DMS114 treated with DMSO at 0.1 percent for 48 hours (cell line): ENCODE measurements at regions not wholly inside any gene's neighbourhood (a gene's known extent, or its start where the extent isn't known, plus 50 kb on each side); places are given as distances from the start of the nearest gene placed in this dataset.

Source experiments
- DNase-seq: peaks from one replicate; lab custom pipeline; 2025; ENCODE audit not compliant: unreplicated experiment; lab: John Stamatoyannopoulos, UW

GRCh38 chr2:61722800-61723199 lies 131.1 kb downstream of the FAM161A start:
- DNase-seq: no peak

GRCh38 chr2:61722318-61722717 lies 131.5 kb downstream of the FAM161A start:
- no peak for DNase-seq

GRCh38 chr2:61721382-61721781 lies 132.5 kb downstream of the FAM161A start:
- no peak for DNase-seq

- no peak for DNase-seq
Observed at GRCh38 chr2:61720911-61721310, 132.9 kb downstream of the FAM161A start.

- DNase-seq: no peak
Observed at GRCh38 chr2:61718965-61719364, 134.9 kb downstream of the FAM161A start.

DNA sequence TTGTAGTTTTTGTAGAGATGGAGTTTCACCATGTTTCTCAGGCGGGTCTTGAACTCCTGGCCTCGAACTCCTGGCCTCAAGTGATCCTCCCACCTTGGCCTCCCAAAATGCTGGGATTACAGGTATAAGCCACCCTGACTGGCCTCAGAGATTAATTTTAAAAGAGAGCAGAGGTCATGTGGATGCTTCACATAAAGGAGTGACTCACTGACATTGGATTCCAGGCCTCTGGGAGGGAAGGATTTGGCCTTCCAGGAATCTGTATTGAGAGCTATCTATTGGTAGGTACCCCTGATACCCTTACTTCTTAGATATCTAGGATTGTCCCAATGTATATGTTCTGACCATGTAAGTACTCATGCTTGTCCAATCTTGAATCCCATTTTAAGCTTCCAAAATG lies 138.4 kb downstream of the FAM161A start:
- DNase-seq: no peak

DNA sequence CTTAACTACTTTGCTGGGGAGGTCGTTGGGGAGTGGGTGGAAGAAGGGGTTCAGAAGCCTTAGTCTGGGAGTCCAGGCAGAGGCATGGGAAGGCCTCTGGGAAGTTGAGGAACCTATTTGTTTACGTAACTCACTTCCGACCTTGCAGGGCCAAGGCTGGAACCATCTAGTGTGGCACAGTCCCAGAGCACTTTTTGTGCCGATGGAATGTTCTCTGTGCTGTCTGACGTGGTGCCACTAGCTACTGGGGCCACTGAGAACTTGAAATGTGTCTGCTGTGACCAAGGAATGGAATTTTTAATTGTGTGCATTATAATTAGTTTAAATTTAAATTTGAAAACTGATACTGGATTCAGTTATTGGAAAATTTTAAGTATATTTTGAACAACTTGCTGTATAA lies 139.7 kb downstream of the FAM161A start:
- DNase-seq: no peak

DNA sequence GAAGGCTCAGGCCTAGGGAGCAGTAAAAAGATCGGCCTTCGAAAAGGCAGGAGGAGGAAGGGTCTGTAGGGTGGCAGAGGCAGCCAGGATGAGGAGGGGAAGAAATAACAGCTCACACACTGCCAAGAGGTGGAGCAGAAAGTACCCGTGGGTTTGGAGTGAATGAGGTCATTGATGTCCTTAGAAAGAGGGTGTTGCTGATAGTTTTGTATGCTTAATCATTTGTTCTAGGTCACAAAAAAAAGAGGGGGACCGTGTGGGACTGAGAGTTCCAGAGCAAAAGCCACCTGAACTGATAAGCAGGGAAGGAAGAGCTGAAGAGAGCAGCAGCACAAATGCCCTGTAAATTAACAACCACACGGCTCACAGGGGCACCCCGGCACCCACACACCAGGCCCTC lies 140.4 kb downstream of the FAM161A start:
- DNase-seq: no peak

GRCh38 chr2:61712060-61712459 lies 141.8 kb downstream of the FAM161A start:
- DNase-seq: no peak

GRCh38 chr2:61710711-61711110 lies 143.1 kb downstream of the FAM161A start:
- no peak for DNase-seq

DNA sequence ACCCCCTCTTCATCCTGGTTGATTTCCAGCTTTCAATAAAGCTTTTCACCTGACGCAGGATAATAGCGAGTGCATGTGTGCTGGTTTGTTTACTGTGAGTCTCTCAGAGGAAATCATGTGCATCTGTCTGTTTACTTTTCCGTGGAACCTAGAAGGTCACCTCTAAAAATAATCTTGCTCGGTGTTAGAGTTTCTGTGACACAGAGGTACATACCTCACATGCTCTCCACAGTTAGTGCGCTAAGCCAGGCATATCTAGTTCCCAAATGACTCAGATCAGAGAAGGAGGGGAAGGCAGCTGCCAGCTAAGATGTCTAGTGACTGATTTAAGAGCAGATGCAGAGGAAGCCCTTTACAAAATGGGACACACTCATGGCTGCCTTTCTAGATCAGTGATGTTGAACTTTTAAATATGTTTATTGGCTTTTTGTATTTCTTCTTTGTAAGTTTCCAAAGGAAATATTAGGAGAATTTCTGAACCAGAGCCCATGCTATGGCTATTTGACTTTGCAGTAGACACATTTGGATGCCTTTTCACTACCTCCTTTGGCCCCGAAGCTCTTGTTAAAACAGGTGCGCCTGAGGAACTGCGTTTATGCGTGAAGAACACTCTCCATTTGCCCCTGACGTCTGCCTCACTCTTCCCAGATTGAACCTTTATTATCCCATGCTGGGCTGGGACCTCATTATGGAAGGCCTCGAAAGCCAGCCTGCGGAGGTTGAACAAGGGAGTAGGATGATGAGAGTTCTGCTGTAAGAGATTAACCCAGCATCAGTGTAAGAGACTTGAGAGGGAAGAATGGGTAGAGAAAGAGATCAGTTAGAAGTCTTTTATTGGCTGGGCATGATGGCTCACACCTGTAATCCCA lies 145.6 kb downstream of the FAM161A start:
- DNase-seq: no peak

DNA sequence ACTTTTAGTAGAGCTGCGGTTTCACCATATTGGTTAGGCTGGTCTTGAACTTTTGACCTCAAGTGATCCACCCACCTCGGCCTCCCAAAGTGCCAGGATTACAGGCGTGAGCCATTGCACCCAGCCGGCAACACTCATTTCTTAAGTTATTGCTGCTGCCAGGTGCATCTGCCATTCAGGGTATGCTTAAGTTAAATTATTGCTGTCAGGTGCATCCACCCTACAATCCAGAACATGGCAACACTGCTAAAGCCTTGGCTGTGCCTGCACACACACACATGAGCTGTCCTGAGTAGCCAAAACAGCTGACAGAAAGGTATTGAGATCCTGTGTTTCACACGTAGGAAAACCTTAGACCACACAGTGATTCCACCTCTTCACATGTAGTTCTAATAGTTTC lies 148.2 kb downstream of the FAM161A start:
- DNase-seq: no peak

GRCh38 chr2:61704364-61704763 lies 149.5 kb downstream of the FAM161A start:
- DNase-seq: no peak

- no peak for DNase-seq
Observed at GRCh38 chr2:61702088-61702467, 151.8 kb downstream of the FAM161A start.

- no peak for DNase-seq
Observed at GRCh38 chr2:61700464-61700863, 153.4 kb downstream of the FAM161A start.

DNA sequence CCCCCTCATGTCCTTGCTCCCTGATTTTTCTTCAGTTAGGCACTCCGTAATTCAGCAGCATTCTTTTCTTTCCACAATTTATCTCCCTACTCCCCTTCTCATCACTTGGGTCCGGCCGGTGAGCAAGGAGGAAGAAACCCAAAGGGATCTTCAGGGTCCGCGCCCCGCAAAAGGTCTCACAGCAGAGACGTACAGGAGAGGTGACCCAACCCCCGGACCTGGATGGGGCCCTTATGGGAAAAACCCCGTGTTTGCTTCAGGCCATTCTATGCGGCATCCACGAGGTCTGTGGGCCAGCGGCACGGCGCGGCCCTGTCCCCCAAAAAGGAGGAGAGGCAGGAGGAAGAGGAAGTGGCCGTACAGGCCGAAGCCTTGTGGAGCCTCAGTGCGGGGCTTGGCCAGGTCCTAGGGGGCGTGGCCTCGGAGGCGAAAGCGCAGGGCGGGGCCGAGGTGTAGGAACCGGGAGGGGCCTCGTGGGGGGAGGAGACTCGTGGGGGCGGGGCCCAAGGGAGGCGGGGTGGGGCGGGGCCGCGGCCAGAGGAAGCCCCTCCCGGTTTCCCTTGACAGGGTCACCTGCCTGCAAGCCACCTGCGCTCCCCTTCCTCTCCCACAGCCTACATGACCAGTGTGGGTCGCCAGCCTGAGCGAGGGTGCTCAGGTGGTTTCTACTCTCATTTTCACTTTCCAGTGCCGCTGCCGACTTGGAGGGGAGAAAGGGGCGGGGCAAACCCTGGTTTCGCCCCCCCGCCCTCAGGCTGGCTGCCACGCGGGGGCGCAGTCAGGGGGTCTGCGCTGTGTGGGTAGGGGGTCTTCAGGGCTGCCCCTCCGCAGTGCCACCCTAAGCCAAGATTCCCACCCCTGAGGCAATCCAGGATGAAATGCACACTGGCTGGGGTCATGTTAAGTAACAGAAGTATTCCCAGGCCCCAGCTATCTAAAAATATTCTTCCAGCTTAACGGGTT lies 156.4 kb upstream of the XPO1 start:
- peak; percentile 65 for DNase-seq

- no peak for DNase-seq
Observed at GRCh38 chr2:61693744-61694143, 155.6 kb upstream of the XPO1 start.

DNA sequence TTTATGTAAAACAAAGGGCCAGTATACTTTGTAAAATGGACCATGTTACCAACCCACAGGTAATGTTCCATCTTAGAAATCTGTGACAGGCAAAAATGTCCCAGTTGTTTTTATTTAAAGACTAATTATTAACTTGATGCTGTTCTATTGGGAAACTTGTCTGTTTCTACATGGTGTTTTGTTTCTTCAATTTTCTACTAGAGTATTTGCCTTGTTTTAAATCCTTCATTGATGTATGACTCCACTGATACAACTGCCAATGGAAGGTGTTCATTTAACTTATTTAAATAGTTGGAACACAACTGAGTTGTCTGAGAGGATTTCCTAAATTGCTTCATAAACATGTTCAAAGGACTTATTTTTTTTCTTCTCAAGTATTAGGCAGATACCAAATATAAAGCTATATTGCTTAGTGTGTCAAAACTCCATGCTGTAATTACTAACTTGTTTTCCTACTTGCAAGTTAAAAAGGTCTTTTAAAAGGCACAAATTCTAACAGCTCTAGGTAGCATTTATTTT lies 152.0 kb upstream of the XPO1 start:
- DNase-seq: no peak

DNA sequence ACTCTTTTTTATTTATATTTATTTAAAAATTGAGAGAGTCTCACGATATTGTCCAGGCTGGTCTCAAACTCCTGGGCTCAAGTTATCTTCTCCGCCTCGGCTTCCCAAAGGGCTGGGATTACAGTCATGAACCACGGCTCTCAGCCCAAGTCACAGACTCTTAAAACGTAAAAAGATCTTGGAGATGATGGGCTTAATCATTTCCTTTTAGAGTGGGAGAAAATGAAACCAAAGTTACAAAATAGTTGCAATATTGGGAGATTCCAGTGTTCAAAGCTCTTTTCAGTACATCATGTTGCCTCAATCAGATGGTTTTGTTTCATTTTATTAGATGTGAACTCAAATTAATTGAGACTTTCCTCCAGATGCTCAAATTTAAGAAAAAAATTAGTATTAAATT lies 151.4 kb upstream of the XPO1 start:
- no peak for DNase-seq

GRCh38 chr2:61688369-61689334 lies 150.5 kb upstream of the XPO1 start:
- no peak for DNase-seq

- DNase-seq: no peak
Observed at GRCh38 chr2:61679096-61679495, 140.9 kb upstream of the XPO1 start.
